Renal pelvis (tissue), 1 donor: ENCODE measurements at regions not wholly inside any gene's neighbourhood (a gene's known extent, or its start where the extent isn't known, plus 50 kb on each side); places are given as distances from the start of the nearest gene placed in this dataset.

ENCODE experiments used
- DNase-seq: peaks from one replicate; pipeline ENCODE4 v3.0.0-alpha.2; 2013

- DNase-seq = no peak
These were observed 67.2 kb upstream of the DLK1 start for GRCh38 chr14:100659345-100660001.

GRCh38 chr14:100660498-100660881, 66.2 kb upstream of the DLK1 start:
- DNase-seq = no peak

- DNase-seq = no peak
These were observed 65.6 kb upstream of the DLK1 start for GRCh38 chr14:100660882-100661635.

- DNase-seq = no peak
These were observed 63.6 kb upstream of the DLK1 start for GRCh38 chr14:100662879-100663760.

- no peak for DNase-seq
These were observed 63.0 kb upstream of the DLK1 start for GRCh38 chr14:100663761-100664052.

- DNase-seq = no peak
These were observed 62.5 kb upstream of the DLK1 start for GRCh38 chr14:100664231-100664630.

- DNase-seq = no peak
These were observed 61.7 kb upstream of the DLK1 start for GRCh38 chr14:100664841-100665510.

GRCh38 chr14:100665511-100666032, 61.1 kb upstream of the DLK1 start:
- DNase-seq = no peak

GRCh38 chr14:100666403-100666802, 60.3 kb upstream of the DLK1 start:
- no peak for DNase-seq

- no peak for DNase-seq
These were observed 59.8 kb upstream of the DLK1 start for GRCh38 chr14:100666851-100667250.

- DNase-seq = no peak
These were observed 59.0 kb upstream of the DLK1 start for GRCh38 chr14:100667656-100668055.

GRCh38 chr14:100668352-100668751, 58.3 kb upstream of the DLK1 start:
- DNase-seq = no peak

GRCh38 chr14:100669011-100669412, 57.7 kb upstream of the DLK1 start:
- no peak for DNase-seq

- no peak for DNase-seq
These were observed 57.2 kb upstream of the DLK1 start for GRCh38 chr14:100669468-100669867.

GRCh38 chr14:100670017-100670752, 56.5 kb upstream of the DLK1 start:
- DNase-seq = no peak

GRCh38 chr14:100670753-100671049, 56.0 kb upstream of the DLK1 start:
- no peak for DNase-seq

GRCh38 chr14:100671386-100671901, 55.2 kb upstream of the DLK1 start:
- no peak for DNase-seq

- no peak for DNase-seq
These were observed 54.8 kb upstream of the DLK1 start for GRCh38 chr14:100671906-100672305.

- DNase-seq = no peak
These were observed 53.4 kb upstream of the DLK1 start for GRCh38 chr14:100673085-100673806.

- no peak for DNase-seq
These were observed 52.9 kb upstream of the DLK1 start for GRCh38 chr14:100673807-100674154.

GRCh38 chr14:100674428-100674827, 52.3 kb upstream of the DLK1 start:
- DNase-seq = no peak
